HL-60 (cell line): ENCODE measurements at regions not wholly inside any gene's neighbourhood (a gene's known extent, or its start where the extent isn't known, plus 50 kb on each side); places are given as distances from the start of the nearest gene placed in this dataset.

Experiments
- CTCF ChIP-seq: IDR thresholded peaks from one replicate; pipeline ENCODE4 v1.5.1; 2011; ENCODE audit warnings: low read length, control low read depth, inconsistent platforms; ENCODE audit not compliant: insufficient read depth
- GABPA ChIP-seq: IDR thresholded peaks from 2 replicates; pipeline ENCODE4 v1.6.1; 2012; ENCODE audit warnings: low read depth
- POLR2AphosphoS5 ChIP-seq: IDR thresholded peaks from 2 replicates; pipeline ENCODE4 v1.6.1; 2012; ENCODE audit warnings: low read depth
- REST ChIP-seq: IDR thresholded peaks from 2 replicates; pipeline ENCODE4 v1.6.1; 2012; ENCODE audit warnings: low read depth; ENCODE audit not compliant: insufficient replicate concordance
- SPI1 ChIP-seq: IDR thresholded peaks from 2 replicates; pipeline ENCODE4 v1.6.1; 2012; ENCODE audit warnings: low read depth, mild to moderate bottlenecking, borderline replicate concordance

- TF ChIP-seq CTCF: no peak
- no peak for TF ChIP-seq REST
- no peak for TF ChIP-seq POLR2AphosphoS5
- TF ChIP-seq GABPA: no peak
- no peak for TF ChIP-seq SPI1
Observed at GRCh38 chr2:3127710-3128109, 249.9 kb downstream of the EIPR1 start.
